ENCODE measurements at regions not wholly inside any gene's neighbourhood (a gene's known extent, or its start where the extent isn't known, plus 50 kb on each side); places are given as distances from the start of the nearest gene placed in this dataset.
"Not testable (repeated sequence)": the region's sequence is repeated elsewhere in the genome, so short reads cannot be mapped to it uniquely, and the experiment has no call there.

DNA sequence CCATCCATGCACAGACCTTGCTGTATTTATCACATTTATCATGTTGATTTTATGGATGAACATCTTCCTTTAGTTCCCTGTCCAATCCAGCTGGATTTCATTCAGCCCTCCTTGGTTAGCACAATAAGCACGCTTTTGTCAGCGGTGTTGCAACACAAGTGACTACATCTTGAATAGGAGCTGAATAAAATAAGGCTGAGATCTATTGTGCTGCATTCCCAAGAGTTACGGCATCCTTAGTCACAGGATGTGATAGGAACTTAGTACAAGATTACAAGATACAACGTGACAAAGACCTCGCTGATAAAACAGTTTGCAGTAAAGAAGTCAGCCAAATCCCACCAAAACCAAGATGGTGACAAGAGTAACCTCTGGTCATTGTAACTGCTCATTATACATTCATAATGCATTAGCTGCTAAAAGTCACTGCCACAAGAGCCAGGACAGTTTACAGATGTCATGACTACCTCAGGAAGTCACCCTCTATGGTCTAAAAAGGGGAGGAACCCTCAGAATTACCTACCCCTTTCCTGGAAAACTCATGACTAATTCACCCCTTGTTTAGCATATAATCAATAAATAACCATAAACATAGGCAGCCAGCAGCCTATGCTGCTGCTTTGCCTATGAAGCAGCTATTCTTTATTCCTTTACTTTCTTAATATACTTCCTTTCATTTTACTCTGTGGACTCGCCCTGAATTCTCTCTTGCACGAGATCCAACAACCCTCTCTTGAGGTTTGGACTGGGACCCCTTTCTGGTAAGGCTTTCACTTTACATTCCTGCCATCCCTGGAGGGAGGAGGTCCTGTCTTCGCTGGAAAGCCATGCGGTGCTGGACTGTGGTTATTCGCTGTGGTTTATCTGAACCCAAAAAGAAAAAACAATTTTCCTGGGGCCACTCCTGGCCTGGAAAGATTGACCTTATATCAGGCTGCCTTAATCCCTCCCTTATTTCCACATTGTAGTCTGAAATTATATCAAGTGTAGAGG, 522.6 kb upstream of the AMELY start:
- Mint-ChIP-seq H3K4me3 (no peak overlapping the region), H3K36me3 (ENCODE audit: low read depth) (no peaks in the 10 kb centered on the region), H3K27me3 (no peaks in the 10 kb centered on the region), H3K4me1 (no peaks in the 10 kb centered on the region), H3K9me3 (no peaks in the 10 kb centered on the region), H3K27ac (no peak overlapping the region)
- ChIA-PET CTCF (no interaction called here), POLR2A (no interaction called here)
- DNase-seq: no peak

DNA sequence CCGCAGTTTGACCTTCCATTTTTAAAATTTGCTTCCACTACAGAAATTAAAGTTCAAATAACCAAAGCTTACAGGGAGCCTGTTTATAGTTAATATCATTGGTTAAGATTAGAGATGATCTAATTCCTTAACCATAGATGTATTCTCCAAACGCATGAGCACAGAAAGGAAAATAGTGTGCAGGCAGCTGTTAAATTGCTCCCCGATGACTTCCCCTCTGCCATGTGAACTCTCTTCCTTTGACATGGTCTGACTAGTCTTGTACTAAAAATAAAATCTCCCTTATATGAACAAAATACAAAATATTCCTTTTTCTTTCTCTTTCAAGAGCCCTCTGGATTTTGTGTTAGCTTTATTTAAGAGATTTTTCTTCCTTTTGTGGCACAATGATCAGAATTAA, 507.6 kb upstream of the AMELY start:
- Mint-ChIP-seq H3K4me3 (no peak overlapping the region), H3K9me3 (no peaks in the 10 kb centered on the region), H3K4me1 (no peaks in the 10 kb centered on the region), H3K27ac (no peak overlapping the region), H3K27me3 (no peaks in the 10 kb centered on the region), H3K36me3 (ENCODE audit: low read depth) (no peaks in the 10 kb centered on the region)
- CTCF ChIA-PET: no interaction called here
- no peak for DNase-seq
- POLR2A ChIA-PET: no interaction called here

DNA sequence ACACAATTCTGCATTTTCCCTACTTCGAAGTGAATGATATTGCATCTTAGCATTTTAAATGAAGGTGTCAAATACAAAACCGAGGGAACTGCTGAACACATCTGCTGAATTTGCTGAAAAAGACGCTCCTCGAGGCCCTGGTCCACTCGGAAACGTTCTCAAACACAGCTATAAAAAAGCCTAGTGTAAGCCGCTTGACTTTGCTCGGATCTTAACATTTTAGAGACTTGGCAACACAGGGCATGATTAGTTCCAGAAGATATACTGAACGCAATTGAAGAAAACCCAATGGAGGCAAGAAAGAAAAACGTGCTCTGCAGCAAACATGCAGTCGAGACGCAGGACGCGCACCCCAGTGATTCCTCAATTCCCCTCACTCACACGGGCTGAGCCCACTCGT, 506.4 kb upstream of the AMELY start:
- no peak overlapping the region for H3K27ac Mint-ChIP-seq
- no peak for DNase-seq
- H3K27me3 Mint-ChIP-seq: no peaks in the 10 kb centered on the region
- no peaks in the 10 kb centered on the region for H3K9me3 Mint-ChIP-seq
- no peaks in the 10 kb centered on the region for H3K36me3 Mint-ChIP-seq (ENCODE audit: low read depth)
- ChIA-PET POLR2A (no interaction called here), CTCF (no interaction called here)
- H3K4me1 Mint-ChIP-seq: no peaks in the 10 kb centered on the region
- no peak overlapping the region for H3K4me3 Mint-ChIP-seq

DNA sequence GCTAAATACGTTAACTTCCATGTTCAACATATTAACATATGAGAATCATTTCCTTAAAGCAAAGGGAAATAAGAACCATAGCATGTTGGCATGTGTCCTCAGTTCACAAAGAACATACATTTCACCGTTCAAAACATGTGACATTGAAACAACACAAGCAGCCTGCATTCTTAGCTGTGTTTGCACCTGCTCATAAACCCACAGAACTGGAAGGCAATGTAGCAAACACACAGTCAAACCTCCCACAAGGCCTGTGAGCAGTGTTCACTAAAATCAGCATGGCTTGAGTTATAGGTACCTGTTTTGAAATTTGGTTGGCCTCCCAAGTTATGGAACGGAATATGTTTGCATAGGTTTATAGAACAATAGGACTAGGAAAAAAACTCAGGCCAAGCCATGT, 504.9 kb upstream of the AMELY start:
- Mint-ChIP-seq H3K4me1 (no peaks in the 10 kb centered on the region), H3K9me3 (no peaks in the 10 kb centered on the region), H3K27ac (no peak overlapping the region), H3K36me3 (ENCODE audit: low read depth) (no peaks in the 10 kb centered on the region), H3K27me3 (no peaks in the 10 kb centered on the region), H3K4me3 (no peak overlapping the region)
- CTCF ChIA-PET: no interaction called here
- POLR2A ChIA-PET: no interaction called here
- no peak for DNase-seq

DNA sequence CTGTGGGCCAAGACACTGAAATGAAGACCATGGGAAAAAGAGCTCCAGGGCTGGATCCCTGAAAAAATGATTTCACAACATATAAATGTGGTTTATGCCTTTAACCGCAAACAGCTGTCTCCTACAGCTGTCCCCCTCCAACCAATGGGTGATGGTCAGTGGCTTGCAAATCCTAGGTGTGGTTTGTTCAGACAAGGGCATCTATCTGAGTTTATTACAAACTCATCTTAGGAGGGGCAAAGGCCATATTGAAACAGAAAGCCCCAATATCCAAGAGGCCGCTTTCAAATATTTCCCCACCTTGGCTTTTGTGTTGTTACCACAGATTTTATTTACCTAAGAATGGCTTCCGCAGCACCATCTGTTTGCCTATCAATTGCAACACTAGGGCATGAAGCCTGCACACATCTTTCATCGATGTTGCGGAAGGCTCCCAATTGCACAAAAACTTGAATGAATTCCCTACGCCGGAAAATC, 503.6 kb upstream of the AMELY start:
- Mint-ChIP-seq H3K27me3 (no peaks in the 10 kb centered on the region), H3K4me1 (no peaks in the 10 kb centered on the region), H3K9me3 (no peaks in the 10 kb centered on the region), H3K4me3 (no peak overlapping the region), H3K36me3 (ENCODE audit: low read depth) (no peaks in the 10 kb centered on the region), H3K27ac (no peak overlapping the region)
- POLR2A ChIA-PET: no interaction called here
- DNase-seq: no peak
- CTCF ChIA-PET: no interaction called here

DNA sequence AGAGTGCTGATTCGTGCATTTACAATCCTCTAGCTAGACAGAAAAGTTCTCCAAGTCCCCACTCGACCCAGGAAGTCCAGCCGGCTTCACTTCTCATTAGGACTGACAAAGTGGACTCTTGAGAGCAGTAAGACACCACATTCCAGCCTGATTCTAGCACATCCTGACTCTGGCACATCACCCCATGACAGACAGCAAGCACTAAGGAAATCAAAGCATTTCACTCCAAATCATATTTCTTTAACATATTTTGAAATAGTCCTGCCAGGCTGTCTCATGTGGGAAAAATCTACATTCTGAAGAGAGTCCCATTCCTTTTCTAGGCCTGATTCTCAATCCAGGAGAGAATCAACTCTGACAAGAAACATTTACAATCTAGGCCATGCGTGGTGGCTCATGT, 478.5 kb upstream of the AMELY start:
- Mint-ChIP-seq H3K27ac (no peak overlapping the region), H3K36me3 (ENCODE audit: low read depth) (peaks cover 32% of the 10 kb centered on the region), H3K4me1 (no peaks in the 10 kb centered on the region), H3K27me3 (no peaks in the 10 kb centered on the region), H3K9me3 (peaks cover 38% of the 10 kb centered on the region), H3K4me3 (no peak overlapping the region)
- CTCF ChIA-PET: no interaction called here
- DNase-seq: no peak
- POLR2A ChIA-PET: no interaction called here

DNA sequence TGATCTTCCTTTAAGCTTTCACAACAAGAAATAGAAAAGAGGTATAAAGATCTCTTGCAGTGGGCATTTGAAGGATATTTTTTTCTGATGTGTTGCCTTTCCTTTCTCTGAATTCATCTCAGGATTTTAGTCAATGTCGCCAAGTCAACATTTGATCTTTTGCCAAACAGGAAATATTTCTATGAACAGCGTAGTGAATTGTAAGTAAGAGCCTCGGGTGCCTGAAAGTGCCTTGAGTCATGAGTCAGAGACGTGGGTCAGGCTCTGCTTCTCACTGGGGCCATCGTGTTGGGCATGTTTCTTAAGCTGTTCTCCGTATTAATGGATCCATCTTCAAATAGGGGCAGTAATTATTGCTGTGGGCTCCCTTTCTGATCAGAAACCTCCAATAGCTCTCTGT, 471.4 kb upstream of the AMELY start:
- H3K9me3 Mint-ChIP-seq: no peaks in the 10 kb centered on the region
- CTCF ChIA-PET: no interaction called here
- no peak for DNase-seq
- H3K27me3 Mint-ChIP-seq: no peaks in the 10 kb centered on the region
- peaks cover 10% of the 10 kb centered on the region for H3K4me1 Mint-ChIP-seq
- H3K27ac Mint-ChIP-seq: no peak overlapping the region
- no peak overlapping the region for H3K4me3 Mint-ChIP-seq
- H3K36me3 Mint-ChIP-seq (ENCODE audit: low read depth): peaks cover 53% of the 10 kb centered on the region
- POLR2A ChIA-PET: no interaction called here

DNA sequence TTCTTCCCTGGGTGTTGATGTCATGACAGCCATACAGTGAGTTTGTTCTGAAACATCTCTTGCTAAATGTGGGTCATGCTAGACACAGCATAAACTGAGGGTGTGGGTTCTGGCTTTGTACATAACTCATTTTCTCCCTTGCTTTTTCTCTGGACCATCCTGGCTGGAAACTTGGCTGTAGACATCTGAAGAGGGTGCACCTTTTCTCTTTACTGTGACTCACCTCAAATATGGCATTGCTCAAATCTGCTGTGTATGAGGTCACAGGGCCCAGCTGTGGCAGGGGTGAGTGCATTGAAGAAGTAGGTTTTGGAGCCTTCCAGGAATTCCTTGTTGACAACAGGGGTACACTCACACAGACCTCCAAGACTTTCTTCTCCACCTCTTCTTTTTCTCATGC, 465.5 kb upstream of the AMELY start:
- ChIA-PET CTCF (no interaction called here), POLR2A (no interaction called here)
- no peak for DNase-seq
- Mint-ChIP-seq H3K36me3 (ENCODE audit: low read depth) (peaks cover 55% of the 10 kb centered on the region), H3K4me1 (peaks cover 4% of the 10 kb centered on the region), H3K27me3 (no peaks in the 10 kb centered on the region), H3K9me3 (no peaks in the 10 kb centered on the region), H3K27ac (peak overlapping the region; percentile 25), H3K4me3 (no peak overlapping the region)

DNA sequence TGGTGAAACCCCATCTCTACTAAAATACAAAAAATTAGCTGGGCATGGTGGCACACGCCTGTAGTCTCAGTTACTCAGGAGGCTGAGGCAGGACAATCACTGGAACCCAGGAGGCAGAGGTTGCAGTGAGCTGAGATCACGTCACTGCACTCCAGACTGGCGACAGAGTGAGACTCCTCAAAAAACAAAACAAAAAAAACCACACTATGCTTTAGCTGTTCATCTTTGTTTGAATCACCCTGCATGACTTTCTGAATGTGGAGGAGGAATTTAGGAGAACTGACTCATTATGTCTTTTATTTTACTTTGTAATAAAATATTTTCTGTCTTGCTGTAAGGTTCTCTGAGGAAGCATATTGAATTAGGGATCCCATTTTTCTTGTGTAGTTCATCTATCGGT, 462.9 kb upstream of the AMELY start:
- H3K27ac Mint-ChIP-seq, CTCF ChIA-PET, DNase-seq, H3K27me3 Mint-ChIP-seq, H3K4me3 Mint-ChIP-seq, POLR2A ChIA-PET, H3K9me3 Mint-ChIP-seq, H3K4me1 Mint-ChIP-seq: not testable (repeated sequence)
- H3K36me3 Mint-ChIP-seq (ENCODE audit: low read depth): peaks cover 48% of the 10 kb centered on the region

DNA sequence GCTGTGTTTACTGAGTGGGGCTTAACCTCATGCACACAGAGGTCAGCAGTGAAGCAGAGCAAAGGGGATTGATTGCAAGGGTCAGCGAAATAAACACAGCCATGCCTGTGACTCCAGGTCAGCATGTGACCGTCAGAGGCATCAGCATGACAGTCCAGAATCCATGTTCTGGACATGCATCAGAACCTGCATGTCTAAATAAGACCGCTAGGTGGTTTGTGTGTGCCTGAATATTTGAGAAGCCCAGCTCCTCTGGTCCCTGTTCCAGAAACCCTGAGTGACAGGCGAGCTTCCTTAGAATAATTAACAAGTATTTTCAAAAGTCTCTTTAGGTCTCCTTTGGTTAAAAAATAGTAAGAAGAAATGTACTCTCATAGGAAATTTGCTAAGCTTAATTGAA, 460.4 kb upstream of the AMELY start:
- H3K4me1 Mint-ChIP-seq, CTCF ChIA-PET, POLR2A ChIA-PET, H3K9me3 Mint-ChIP-seq, H3K27me3 Mint-ChIP-seq, H3K4me3 Mint-ChIP-seq, DNase-seq, H3K27ac Mint-ChIP-seq: not testable (repeated sequence)
- peaks cover 32% of the 10 kb centered on the region for H3K36me3 Mint-ChIP-seq (ENCODE audit: low read depth)

DNA sequence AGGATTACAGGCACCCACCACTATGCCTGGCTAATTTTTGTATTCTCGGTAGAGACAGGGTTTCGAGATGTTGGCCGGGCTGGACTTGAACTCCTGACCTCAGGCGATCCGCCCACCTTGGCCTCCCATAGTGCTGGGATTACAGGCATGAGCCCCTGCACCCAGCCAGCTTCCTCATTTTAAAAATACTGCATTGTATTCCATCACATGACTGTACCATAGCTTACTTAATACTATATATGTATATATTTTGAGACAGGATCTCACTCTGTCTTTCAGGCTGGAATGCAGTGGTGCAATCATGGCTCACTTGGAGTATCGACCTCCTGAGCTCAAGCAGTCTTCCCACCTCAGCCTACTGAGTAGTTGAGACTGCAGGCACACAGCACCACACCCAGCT, 459.5 kb upstream of the AMELY start:
- H3K27me3 Mint-ChIP-seq, POLR2A ChIA-PET, H3K4me3 Mint-ChIP-seq, H3K9me3 Mint-ChIP-seq, H3K4me1 Mint-ChIP-seq, H3K27ac Mint-ChIP-seq, CTCF ChIA-PET, DNase-seq: not testable (repeated sequence)
- peaks cover 25% of the 10 kb centered on the region for H3K36me3 Mint-ChIP-seq (ENCODE audit: low read depth)

DNA sequence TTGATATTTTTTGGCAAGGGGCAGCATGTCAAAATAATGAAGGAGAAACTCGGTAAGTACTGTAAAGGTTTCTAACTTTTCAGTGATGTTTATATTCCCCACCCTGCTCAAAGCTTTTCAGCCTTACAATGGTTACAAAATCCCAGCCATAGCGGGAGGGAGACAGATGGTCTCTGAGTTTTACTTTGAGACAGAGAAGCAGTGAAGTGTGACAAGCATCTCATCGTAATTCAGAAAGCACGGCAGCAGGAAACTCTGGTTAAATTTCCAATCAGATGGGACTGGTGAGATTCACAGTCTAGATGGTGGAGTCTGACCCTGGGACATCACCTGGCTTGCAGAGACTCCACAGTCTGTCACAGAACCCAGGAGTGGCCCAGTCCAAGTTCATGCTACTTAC, 448.0 kb upstream of the AMELY start:
- DNase-seq: no peak
- H3K9me3 Mint-ChIP-seq: no peaks in the 10 kb centered on the region
- ChIA-PET POLR2A (no interaction called here), CTCF (no interaction called here)
- H3K4me3 Mint-ChIP-seq: no peak overlapping the region
- no peak overlapping the region for H3K27ac Mint-ChIP-seq
- peaks cover 52% of the 10 kb centered on the region for H3K36me3 Mint-ChIP-seq (ENCODE audit: low read depth)
- H3K4me1 Mint-ChIP-seq: peaks cover 5% of the 10 kb centered on the region
- H3K27me3 Mint-ChIP-seq: no peaks in the 10 kb centered on the region

DNA sequence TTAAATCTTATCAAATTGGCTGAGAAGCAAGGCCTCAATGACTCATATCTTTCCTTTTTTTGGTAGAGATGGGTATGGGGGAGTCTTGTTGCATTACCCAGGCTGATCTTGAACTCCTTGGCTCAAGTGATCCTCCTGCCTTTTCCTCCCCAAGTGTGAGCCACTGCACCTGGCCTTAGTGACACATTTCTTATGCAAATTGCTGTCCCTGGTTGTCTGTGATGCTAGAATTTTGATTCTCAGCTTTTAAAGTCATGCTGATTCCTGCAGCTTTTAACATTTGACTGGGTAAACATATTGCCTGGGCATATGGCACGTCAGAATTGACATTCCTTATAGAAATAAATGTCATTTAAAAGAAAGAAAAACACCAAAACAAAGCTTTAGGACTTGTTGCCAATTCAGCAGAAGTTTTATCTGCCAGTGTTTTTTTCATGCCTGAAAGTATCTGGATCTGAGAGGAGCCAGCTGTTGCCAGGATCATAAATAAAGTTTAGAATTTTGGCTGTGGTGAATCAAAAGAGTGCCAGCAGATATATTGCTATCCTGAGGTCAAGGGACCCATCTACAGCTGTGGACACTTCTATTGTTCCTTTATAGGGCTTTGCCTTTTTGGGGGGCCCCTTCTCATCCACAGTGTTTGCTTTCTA, 446.7 kb upstream of the AMELY start:
- ChIA-PET POLR2A (no interaction called here), CTCF (no interaction called here)
- H3K9me3 Mint-ChIP-seq: no peaks in the 10 kb centered on the region
- DNase-seq: no peak
- no peaks in the 10 kb centered on the region for H3K27me3 Mint-ChIP-seq
- peaks cover 45% of the 10 kb centered on the region for H3K36me3 Mint-ChIP-seq (ENCODE audit: low read depth)
- H3K4me3 Mint-ChIP-seq: no peak overlapping the region
- H3K27ac Mint-ChIP-seq: no peak overlapping the region
- H3K4me1 Mint-ChIP-seq: peaks cover 8% of the 10 kb centered on the region

DNA sequence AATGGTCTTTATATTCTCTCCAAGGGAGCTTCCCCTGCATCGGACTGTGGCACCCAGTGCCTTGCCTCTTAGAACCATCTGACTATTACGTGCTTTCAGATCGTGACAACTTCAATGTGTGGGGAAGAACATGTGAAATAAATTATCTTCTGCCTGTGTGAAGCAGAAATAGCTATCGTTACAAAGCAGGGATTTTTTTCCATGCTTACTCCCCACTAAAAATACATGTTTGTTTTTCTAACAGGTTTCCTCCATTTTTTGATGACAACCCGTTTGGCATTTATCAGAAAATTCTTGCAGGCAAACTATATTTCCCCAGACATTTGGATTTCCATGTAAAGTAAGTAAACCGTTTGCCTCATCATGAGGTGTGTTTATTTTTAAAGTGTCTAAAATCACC, 444.3 kb upstream of the AMELY start:
- POLR2A ChIA-PET, H3K27me3 Mint-ChIP-seq, DNase-seq, H3K9me3 Mint-ChIP-seq, CTCF ChIA-PET, H3K27ac Mint-ChIP-seq, H3K4me3 Mint-ChIP-seq, H3K4me1 Mint-ChIP-seq: not testable (repeated sequence)
- peaks cover 45% of the 10 kb centered on the region for H3K36me3 Mint-ChIP-seq (ENCODE audit: low read depth)

Measured in activated CD4-positive, alpha-beta T cell treated with anti-CD3 and anti-CD28 coated beads, Interleukin-2, amount 10 ng/mL, durations not matched to agents 7 days and 5 days (primary cell).